Parathyroid adenoma (tissue), 2 donors: ENCODE measurements at regions not wholly inside any gene's neighbourhood (a gene's known extent, or its start where the extent isn't known, plus 50 kb on each side); places are given as distances from the start of the nearest gene placed in this dataset.

ENCODE experiments used
- H2AFZ ChIP-seq: fragments of 300-600 bp; sonication (generic); one replicate; pipeline ENCODE4 v1.7.0; 2017; ENCODE audit warnings: antibody characterized with exemption, mild to moderate bottlenecking
- H3K27ac ChIP-seq: fragments of 300-600 bp; sonication (generic); one replicate; pipeline ENCODE4 v1.7.0; 2017
- H3K27me3 ChIP-seq: fragments of 300-600 bp; sonication (generic); one replicate; pipeline ENCODE4 v1.7.0; 2017; ENCODE audit warnings: low read length; ENCODE audit not compliant: control insufficient read depth, insufficient read depth
- H3K36me3 ChIP-seq: fragments of 300-600 bp; sonication (generic); one replicate; pipeline ENCODE4 v1.7.0; 2017; ENCODE audit warnings: low read length; ENCODE audit not compliant: control insufficient read depth, insufficient read depth
- H3K4me1 ChIP-seq: fragments of 300-600 bp; sonication (generic); one replicate; pipeline ENCODE4 v1.7.0; 2017; ENCODE audit warnings: control low read depth
- H3K4me2 ChIP-seq: fragments of 300-600 bp; sonication (generic); one replicate; pipeline ENCODE4 v1.7.0; 2017; ENCODE audit warnings: low read length
- H3K4me3 ChIP-seq: fragments of 300-600 bp; sonication (generic); one replicate; pipeline ENCODE4 v1.7.0; 2017; ENCODE audit warnings: low read depth, low read length
- H3K79me2 ChIP-seq: fragments of 300-600 bp; sonication (generic); one replicate; pipeline ENCODE4 v1.7.0; 2017; ENCODE audit warnings: control low read depth
- H3K9ac ChIP-seq: fragments of 300-600 bp; sonication (generic); one replicate; pipeline ENCODE4 v1.7.0; 2017; ENCODE audit warnings: mild to moderate bottlenecking
- H3K9me3 ChIP-seq: fragments of 300-600 bp; sonication (generic); one replicate; pipeline ENCODE4 v1.7.0; 2017; ENCODE audit warnings: low read length; ENCODE audit not compliant: control insufficient read depth
- TF ChIP-seq, protein P1 (sequence below): fragments of 300-600 bp; sonication (generic); IDR thresholded peaks from one replicate; pipeline ENCODE4 v1.7.0; 2017; ENCODE audit warnings: antibody characterized with exemption, mild to moderate bottlenecking
- donor health status: primary hyperparathyroidism.

DNA sequence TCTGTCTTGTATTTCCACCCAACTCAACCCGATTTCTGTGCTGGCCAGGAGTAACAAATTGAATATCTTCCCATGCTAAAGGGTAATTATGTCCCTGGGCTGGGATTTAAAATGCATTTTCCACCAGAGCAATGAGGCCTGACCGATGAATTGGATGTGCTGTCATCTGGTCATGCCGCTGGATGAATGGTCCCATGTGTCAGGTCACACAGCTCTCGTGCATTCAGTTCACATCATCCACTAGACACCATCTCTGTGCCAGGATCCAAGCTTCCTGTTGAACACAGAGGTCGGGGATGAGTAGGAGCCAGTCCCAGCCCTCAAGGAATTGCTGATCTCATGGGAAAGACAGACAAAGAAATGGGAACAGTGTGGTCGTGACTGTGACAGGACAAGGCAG lies 200.8 kb downstream of the ADRA2A start:
- H3K9ac ChIP-seq = no peak overlapping the region
- no peaks in the 10 kb centered on the region for H3K27me3 ChIP-seq
- no peaks in the 10 kb centered on the region for H3K9me3 ChIP-seq
- no peak overlapping the region for H3K27ac ChIP-seq
- H3K4me1 ChIP-seq = no peaks in the 10 kb centered on the region
- no peak overlapping the region for H2AFZ ChIP-seq
- no peaks in the 10 kb centered on the region for H3K36me3 ChIP-seq
- H3K4me2 ChIP-seq = no peak overlapping the region
- TF ChIP-seq, protein P1, sequence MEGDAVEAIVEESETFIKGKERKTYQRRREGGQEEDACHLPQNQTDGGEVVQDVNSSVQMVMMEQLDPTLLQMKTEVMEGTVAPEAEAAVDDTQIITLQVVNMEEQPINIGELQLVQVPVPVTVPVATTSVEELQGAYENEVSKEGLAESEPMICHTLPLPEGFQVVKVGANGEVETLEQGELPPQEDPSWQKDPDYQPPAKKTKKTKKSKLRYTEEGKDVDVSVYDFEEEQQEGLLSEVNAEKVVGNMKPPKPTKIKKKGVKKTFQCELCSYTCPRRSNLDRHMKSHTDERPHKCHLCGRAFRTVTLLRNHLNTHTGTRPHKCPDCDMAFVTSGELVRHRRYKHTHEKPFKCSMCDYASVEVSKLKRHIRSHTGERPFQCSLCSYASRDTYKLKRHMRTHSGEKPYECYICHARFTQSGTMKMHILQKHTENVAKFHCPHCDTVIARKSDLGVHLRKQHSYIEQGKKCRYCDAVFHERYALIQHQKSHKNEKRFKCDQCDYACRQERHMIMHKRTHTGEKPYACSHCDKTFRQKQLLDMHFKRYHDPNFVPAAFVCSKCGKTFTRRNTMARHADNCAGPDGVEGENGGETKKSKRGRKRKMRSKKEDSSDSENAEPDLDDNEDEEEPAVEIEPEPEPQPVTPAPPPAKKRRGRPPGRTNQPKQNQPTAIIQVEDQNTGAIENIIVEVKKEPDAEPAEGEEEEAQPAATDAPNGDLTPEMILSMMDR = no peak
- H3K4me3 ChIP-seq = no peak overlapping the region
- no peaks in the 10 kb centered on the region for H3K79me2 ChIP-seq

DNA sequence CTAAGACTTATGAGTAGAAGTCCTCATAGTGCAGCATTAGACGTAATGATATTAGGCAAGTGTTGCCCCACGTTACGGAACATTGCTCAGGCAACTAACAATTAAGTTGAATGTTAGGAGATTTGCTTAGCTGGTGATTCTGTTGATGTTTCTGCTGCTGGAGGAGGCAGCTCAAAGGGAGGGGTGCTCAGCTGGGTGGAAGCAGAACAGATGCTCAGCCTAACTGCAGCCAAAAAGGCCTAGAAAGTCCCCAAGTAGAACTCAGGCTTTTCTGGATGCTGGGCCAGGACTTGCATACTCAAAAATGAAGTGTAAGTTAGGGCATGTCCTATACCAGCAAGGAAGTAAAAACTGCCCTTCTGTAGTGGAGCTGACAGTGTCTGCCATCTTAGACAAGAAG lies 201.4 kb downstream of the ADRA2A start:
- H3K9ac ChIP-seq = no peak overlapping the region
- no peaks in the 10 kb centered on the region for H3K9me3 ChIP-seq
- H3K4me1 ChIP-seq = no peaks in the 10 kb centered on the region
- H3K4me3 ChIP-seq = no peak overlapping the region
- H3K27ac ChIP-seq = no peak overlapping the region
- TF ChIP-seq, protein P1 = no peak
- no peaks in the 10 kb centered on the region for H3K36me3 ChIP-seq
- H2AFZ ChIP-seq = no peak overlapping the region
- no peak overlapping the region for H3K4me2 ChIP-seq
- no peaks in the 10 kb centered on the region for H3K27me3 ChIP-seq
- H3K79me2 ChIP-seq = no peaks in the 10 kb centered on the region

DNA sequence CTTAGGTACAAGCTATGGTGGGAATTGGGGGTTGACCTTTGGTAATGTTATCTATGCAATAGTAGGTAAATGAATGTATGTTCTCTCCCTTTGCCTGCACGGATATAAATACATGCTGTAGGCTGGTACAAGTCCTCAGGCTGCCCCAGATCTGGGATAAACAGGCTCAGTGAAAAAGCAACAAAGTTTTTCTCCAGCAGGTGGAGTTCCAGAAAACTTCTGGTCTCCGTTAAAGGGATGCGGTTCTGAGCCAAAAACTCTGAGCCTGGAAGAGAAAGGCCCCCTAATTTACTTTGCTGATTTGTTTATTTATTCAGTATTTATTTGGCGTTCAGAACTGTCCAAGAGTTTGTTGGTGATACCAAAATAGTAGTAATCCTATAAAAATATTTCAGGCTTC lies 204.7 kb downstream of the ADRA2A start:
- H3K4me1 ChIP-seq = no peaks in the 10 kb centered on the region
- no peaks in the 10 kb centered on the region for H3K36me3 ChIP-seq
- H3K79me2 ChIP-seq = no peaks in the 10 kb centered on the region
- TF ChIP-seq, protein P1 = no peak
- no peaks in the 10 kb centered on the region for H3K27me3 ChIP-seq
- no peaks in the 10 kb centered on the region for H3K9me3 ChIP-seq
- H3K9ac ChIP-seq = no peak overlapping the region
- H2AFZ ChIP-seq = no peak overlapping the region
- no peak overlapping the region for H3K27ac ChIP-seq
- no peak overlapping the region for H3K4me3 ChIP-seq
- H3K4me2 ChIP-seq = no peak overlapping the region

DNA sequence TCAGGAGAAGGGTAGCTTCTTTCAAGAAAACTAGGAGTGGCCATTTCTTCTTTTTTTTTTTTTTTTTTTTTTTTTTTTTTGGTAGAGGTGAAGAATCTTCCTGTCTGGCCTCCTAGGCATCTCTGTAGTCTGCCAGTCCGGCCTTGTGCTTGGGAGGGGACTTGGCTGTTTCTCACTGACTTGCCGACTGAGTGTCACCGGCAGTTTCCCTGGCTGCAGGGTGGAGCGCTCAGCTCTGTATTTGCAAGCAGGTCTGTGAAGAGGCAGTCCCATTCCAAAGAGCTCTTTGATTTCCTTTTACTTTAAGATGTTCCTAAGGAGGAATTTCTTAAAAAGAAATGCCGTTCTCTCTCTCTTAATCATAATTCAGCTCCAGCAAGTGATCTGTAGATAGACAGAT lies 212.6 kb downstream of the ADRA2A start:
- H3K4me3 ChIP-seq = no peak overlapping the region
- no peak overlapping the region for H3K27ac ChIP-seq
- H3K4me1 ChIP-seq = no peaks in the 10 kb centered on the region
- no peak overlapping the region for H3K9ac ChIP-seq
- no peak overlapping the region for H2AFZ ChIP-seq
- no peaks in the 10 kb centered on the region for H3K36me3 ChIP-seq
- H3K27me3 ChIP-seq = no peaks in the 10 kb centered on the region
- no peaks in the 10 kb centered on the region for H3K79me2 ChIP-seq
- no peak overlapping the region for H3K4me2 ChIP-seq
- no peaks in the 10 kb centered on the region for H3K9me3 ChIP-seq
- TF ChIP-seq, protein P1 = no peak

DNA sequence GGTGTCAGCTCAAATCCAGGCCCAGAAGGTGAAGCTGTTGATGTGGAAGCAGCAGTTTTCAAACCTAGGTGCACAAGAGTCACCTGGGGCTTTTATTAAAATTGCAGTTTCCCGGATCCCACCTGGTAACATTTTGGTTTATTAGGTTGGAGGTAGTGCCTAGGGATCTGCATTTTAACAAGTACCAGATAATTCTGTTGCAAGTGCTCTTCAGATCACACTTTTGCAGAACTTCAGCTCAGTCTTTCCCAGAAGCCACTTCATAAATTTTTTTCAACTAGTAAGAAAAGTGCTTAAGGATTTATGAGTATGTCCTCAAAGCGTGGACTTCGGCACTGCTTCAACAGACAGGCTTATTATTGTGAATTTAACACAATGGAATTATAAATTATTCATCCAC lies 213.8 kb downstream of the ADRA2A start:
- Histone ChIP-seq H3K9ac (no peak overlapping the region), H3K36me3 (no peaks in the 10 kb centered on the region), H3K4me2 (no peak overlapping the region), H3K4me3 (no peak overlapping the region), H3K79me2 (no peaks in the 10 kb centered on the region), H3K27ac (no peak overlapping the region), H3K27me3 (no peaks in the 10 kb centered on the region), H3K4me1 (no peaks in the 10 kb centered on the region), H3K9me3 (no peaks in the 10 kb centered on the region), H2AFZ (no peak overlapping the region)
- TF ChIP-seq, protein P1 = no peak
